Psoas muscle (tissue), 7 donors: ENCODE measurements at regions not wholly inside any gene's neighbourhood (a gene's known extent, or its start where the extent isn't known, plus 50 kb on each side); places are given as distances from the start of the nearest gene placed in this dataset.

ENCODE experiments used
- ATAC-seq, 4 donors: fragments of 200-7000 bp; cut with Tn5 transposase; one replicate each; pipeline ENCODE4 v1.9.1; 2020; ENCODE audit warnings: moderate library complexity in 3 of 4, mild to moderate bottlenecking in 2 of 4
- DNase-seq, 2 donors: peaks; one replicate each; pipeline ENCODE4 v3.0.0-alpha.2; 2020
- H3K27ac ChIP-seq: fragments of 200-600 bp; one replicate; pipeline ENCODE4 v1.8.0; 2022
- H3K27me3 ChIP-seq, 3 donors: fragments of 200-600 bp in 1 of 3; one replicate each; pipeline versions ENCODE4 v1.6.1 to v1.8.0; 2013 to 2022; ENCODE audit warnings: low read length in 2 of 3, mild to moderate bottlenecking in 2 of 3, moderate library complexity in 1 of 3; ENCODE audit not compliant: insufficient read depth in 3 of 3
- H3K36me3 ChIP-seq, 2 donors: fragments of 200-600 bp in 1 of 2; one replicate each; pipeline versions ENCODE4 v1.6.1 to v1.8.0; 2013 to 2022; ENCODE audit warnings: low read depth in 1 of 2, mild to moderate bottlenecking in 1 of 2, moderate library complexity in 1 of 2; ENCODE audit not compliant: insufficient read depth in 1 of 2
- H3K4me1 ChIP-seq: fragments of 200-600 bp; one replicate; pipeline ENCODE4 v1.8.0; 2022
- H3K4me3 ChIP-seq: fragments of 200-600 bp; one replicate; pipeline ENCODE4 v1.8.0; 2022; ENCODE audit warnings: mild to moderate bottlenecking
- H3K9me3 ChIP-seq: fragments of 200-600 bp; one replicate; pipeline ENCODE4 v1.8.0; 2022
- WGBS, 3 donors: extraction: QIAGEN DNeasy Blood & Tissue Kit; methylation state at CpG; one replicate each; pipeline versions ENCODE4 v1.1.6 to v1.1.7; 2013; 5-methylcytosine and 5-hydroxymethylcytosine counted together
- intact Hi-C, 2 donors: fragments of 100-400 bp; cut with DNase I; formaldehyde crosslinking; loops; one replicate each; pipeline versions ENCODE4 v1.11.0 to v1.14.2; 2022
- TF ChIP-seq, protein P1 (sequence below): fragments of 200-600 bp; IDR thresholded peaks from one replicate; pipeline ENCODE4 v1.8.0; 2022; ENCODE audit warnings: antibody characterized with exemption
- donor health status: healthy with polysubstance abuse.
- donor health status: DM: no; HTN: no; CAD: no; lungs with moderate emphysema.
- donor health status: Bipolar disorder and iron deficiency.
- donor health status: healthy.
- donor health status: DM: yes; HTN: yes; CAD: no.
- donor health status: DM: no; HTN: no; CAD: no.
- donor health status: DM: yes; HTN: yes; CAD: no.

DNA sequence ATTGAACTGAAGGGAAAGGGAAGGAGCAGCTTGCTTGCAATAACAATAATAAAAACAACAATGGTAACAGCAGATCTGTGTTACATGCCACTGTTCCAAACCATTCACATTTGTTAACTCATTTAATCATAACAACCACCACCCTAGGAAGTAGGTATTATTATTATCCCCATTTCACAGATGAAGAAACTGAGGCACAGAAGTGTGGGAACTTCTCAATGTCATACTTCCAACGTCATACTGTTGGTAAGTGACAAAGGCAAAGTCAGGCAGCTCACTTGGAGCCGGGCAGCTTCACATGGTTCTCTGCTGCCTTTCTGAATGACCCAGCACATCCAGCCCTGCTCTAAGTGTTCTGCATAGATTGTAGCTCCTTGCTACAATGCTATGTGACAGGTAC is 72.6 kb downstream of the FOXD1 start:
- peaks cover 6 to 63% (median 17%) of the 10 kb centered on the region in 3 donors for H3K27me3 ChIP-seq
- no peaks in the 10 kb centered on the region for H3K9me3 ChIP-seq
- no peak for ATAC-seq

DNA sequence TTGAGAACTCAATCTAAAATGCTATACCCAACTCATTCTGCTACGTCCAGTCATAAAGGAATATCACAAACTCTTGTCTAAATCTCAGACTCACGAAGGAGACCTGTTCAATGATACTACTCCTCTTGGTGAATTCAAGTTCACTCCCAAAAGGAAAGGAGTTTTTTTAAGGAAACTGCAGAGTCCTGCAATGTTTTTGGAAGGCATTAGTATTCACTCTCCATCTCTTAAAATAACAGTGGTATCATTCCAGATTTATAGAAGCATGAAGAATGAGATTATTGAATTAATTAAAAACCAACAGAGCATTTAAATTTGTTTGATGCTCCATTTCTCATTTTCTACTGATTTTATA is 73.4 kb downstream of the FOXD1 start:
- intact Hi-C loops, result no loop called here
- H3K36me3 ChIP-seq, result no peaks in the 10 kb centered on the region
- no peaks in the 10 kb centered on the region for H3K4me1 ChIP-seq
- no peak overlapping the region for H3K4me3 ChIP-seq
- TF ChIP-seq, protein P1, sequence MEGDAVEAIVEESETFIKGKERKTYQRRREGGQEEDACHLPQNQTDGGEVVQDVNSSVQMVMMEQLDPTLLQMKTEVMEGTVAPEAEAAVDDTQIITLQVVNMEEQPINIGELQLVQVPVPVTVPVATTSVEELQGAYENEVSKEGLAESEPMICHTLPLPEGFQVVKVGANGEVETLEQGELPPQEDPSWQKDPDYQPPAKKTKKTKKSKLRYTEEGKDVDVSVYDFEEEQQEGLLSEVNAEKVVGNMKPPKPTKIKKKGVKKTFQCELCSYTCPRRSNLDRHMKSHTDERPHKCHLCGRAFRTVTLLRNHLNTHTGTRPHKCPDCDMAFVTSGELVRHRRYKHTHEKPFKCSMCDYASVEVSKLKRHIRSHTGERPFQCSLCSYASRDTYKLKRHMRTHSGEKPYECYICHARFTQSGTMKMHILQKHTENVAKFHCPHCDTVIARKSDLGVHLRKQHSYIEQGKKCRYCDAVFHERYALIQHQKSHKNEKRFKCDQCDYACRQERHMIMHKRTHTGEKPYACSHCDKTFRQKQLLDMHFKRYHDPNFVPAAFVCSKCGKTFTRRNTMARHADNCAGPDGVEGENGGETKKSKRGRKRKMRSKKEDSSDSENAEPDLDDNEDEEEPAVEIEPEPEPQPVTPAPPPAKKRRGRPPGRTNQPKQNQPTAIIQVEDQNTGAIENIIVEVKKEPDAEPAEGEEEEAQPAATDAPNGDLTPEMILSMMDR, result no peak
- peaks cover 2 to 62% (median 17%) of the 10 kb centered on the region in 3 donors for H3K27me3 ChIP-seq
- no peak for ATAC-seq
- H3K9me3 ChIP-seq, result no peaks in the 10 kb centered on the region
- H3K27ac ChIP-seq, result no peak overlapping the region
- DNase-seq, result no peak
- WGBS, 3 donors, result 80 to 84% (median 83%) methylated on average over 2 of the region's 2 CpGs

More for the DNA sequence above, 72.6 kb downstream of the FOXD1 start:
- Histone ChIP-seq H3K4me3 (no peak overlapping the region), H3K4me1 (no peaks in the 10 kb centered on the region), H3K27ac (no peak overlapping the region), H3K36me3 (no peaks in the 10 kb centered on the region)
- TF ChIP-seq, protein P1, result no peak
- 58 to 86% (median 63%) methylated on average over 2 of the region's 2 CpGs for WGBS, 3 donors
- no peak for DNase-seq
- intact Hi-C loops, result no loop called here

DNA sequence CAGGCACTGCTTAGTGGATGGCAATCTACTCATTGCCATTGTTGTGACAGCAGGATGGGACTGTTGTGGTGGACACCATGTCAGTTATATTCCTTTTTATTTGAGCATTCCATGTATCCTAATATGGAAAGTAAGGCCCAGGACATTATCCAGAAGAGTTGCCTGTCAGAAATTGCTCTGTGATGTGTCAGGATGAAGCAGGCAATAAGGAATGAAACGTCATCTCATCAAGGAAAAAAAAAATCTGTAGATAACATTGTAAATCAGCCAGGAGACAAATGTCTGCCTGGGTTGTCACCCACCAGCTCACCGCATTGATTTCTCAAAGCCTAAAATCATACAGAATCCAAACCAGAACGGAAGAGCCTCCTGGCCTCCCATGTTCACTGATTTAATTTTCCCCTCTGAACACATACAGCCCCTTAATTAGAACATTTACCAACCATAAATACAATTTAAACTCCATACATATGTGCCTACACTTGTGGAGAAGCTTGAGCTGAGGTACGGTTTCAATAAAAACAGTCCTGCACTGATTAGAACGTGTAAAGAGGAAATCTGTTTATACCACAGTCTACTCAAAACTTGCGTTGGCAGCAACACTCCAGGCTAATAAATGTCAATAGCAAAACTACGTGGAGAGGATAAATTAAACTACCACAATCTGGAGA is 73.9 kb downstream of the FOXD1 start:
- no peaks in the 10 kb centered on the region for H3K4me1 ChIP-seq
- intact Hi-C loops, result no loop called here
- H3K9me3 ChIP-seq, result no peaks in the 10 kb centered on the region
- TF ChIP-seq, protein P1, result no peak
- H3K36me3 ChIP-seq, result no peaks in the 10 kb centered on the region
- no peak overlapping the region for H3K27ac ChIP-seq
- no peak for ATAC-seq
- 61 to 77% (median 67%) methylated on average over 7 of the region's 7 CpGs for WGBS, 3 donors
- DNase-seq, result no peak
- H3K4me3 ChIP-seq, result no peak overlapping the region
- H3K27me3 ChIP-seq, result peaks cover 2 to 62% (median 19%) of the 10 kb centered on the region in 3 donors

DNA sequence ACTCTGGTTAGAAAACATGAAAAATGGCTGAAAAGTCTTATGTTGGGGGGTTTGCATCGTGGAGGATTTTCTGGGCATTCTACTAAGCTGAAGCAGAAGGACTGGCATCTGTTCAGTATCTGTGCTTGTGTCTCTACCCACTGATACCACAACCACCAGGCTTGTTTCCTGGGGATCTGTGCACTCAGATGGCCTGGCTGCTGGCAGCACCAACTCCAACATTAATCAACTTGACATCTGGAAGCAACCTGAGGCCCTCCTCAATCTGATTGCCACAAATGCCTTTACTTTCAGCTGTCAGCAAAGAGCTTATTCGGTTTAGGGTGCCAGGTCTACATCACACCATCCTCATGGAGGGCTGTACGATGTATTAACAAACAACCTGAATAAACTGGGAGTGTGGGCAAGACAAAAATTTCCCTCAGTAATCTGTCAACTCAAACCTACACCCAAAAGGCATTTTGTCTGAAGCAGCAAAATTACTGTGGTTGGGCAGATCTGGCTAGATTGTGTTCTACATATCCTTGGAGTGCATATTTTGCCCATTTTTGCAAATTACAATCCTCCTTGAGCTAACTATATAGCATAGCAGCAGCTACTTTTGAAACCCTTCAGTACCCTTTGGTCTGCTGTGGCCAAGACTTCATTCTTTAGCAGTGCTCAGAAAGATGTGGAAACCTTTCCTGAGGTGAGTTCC is 74.6 kb downstream of the FOXD1 start:
- intact Hi-C loops, result no loop called here
- DNase-seq, result no peak
- TF ChIP-seq, protein P1, result no peak
- Histone ChIP-seq H3K9me3 (no peaks in the 10 kb centered on the region), H3K4me1 (no peaks in the 10 kb centered on the region), H3K27ac (no peak overlapping the region), H3K4me3 (no peak overlapping the region), H3K36me3 (no peaks in the 10 kb centered on the region), H3K27me3 (peaks cover 2 to 58% (median 16%) of the 10 kb centered on the region in 3 donors)
- 46 to 67% (median 56%) methylated on average over 3 of the region's 3 CpGs for WGBS, 3 donors
- ATAC-seq, result no peak
